Fibroblast of pulmonary artery (primary cell): ENCODE measurements at regions not wholly inside any gene's neighbourhood (a gene's known extent, or its start where the extent isn't known, plus 50 kb on each side); places are given as distances from the start of the nearest gene placed in this dataset.

Experiments used
- DNase-seq: peaks from one replicate; pipeline ENCODE4 v3.0.0-alpha.2; 2010; ENCODE audit warnings: low read depth
- H3K4me3 ChIP-seq: replicated peaks from 2 replicates; pipeline ENCODE4 v1.5.1; 2011; ENCODE audit warnings: low read depth, mild to moderate bottlenecking, control low read depth, low read length, moderate library complexity
- CTCF ChIP-seq: IDR thresholded peaks from 2 replicates; pipeline ENCODE4 v1.5.1; 2011; ENCODE audit warnings: mild to moderate bottlenecking, control low read depth, low read length, inconsistent platforms; ENCODE audit errors: missing control alignments

GRCh38 chr22:48538291-48538820 is 1289.3 kb downstream of the BRD1 start:
- H3K4me3 ChIP-seq: no peak overlapping the region
- TF ChIP-seq CTCF: no peak
- no peak for DNase-seq

- TF ChIP-seq CTCF: no peak
- no peak overlapping the region for H3K4me3 ChIP-seq
- DNase-seq: no peak
These were observed 1290.4 kb downstream of the BRD1 start for GRCh38 chr22:48537343-48537680.

GRCh38 chr22:48536541-48537342 is 1290.9 kb downstream of the BRD1 start:
- H3K4me3 ChIP-seq: no peak overlapping the region
- no peak for TF ChIP-seq CTCF
- DNase-seq: no peak

GRCh38 chr22:48535868-48536540 is 1291.7 kb downstream of the BRD1 start:
- DNase-seq: no peak
- no peak overlapping the region for H3K4me3 ChIP-seq
- TF ChIP-seq CTCF: no peak

GRCh38 chr22:48534395-48534958 is 1293.2 kb downstream of the BRD1 start:
- no peak for TF ChIP-seq CTCF
- no peak overlapping the region for H3K4me3 ChIP-seq
- no peak for DNase-seq

GRCh38 chr22:48532986-48533385 is 1294.7 kb downstream of the BRD1 start:
- no peak overlapping the region for H3K4me3 ChIP-seq
- no peak for TF ChIP-seq CTCF
- DNase-seq: no peak
